GM23338 (cell line): ENCODE measurements at regions not wholly inside any gene's neighbourhood (a gene's known extent, or its start where the extent isn't known, plus 50 kb on each side); places are given as distances from the start of the nearest gene placed in this dataset.

ENCODE experiments used
- ATAC-seq: fragments of 200-7000 bp; cut with Tn5 transposase; 3 replicates; pipeline ENCODE4 v1.9.1; 2020
- DNase-seq: peaks from one replicate; pipeline ENCODE4 v3.0.0-alpha.2; 2015; ENCODE audit warnings: low spot score
- H2AFZ ChIP-seq: fragments of 200-600 bp; sonication (generic); 2 replicates; pipeline ENCODE4 v1.8.0; 2016; ENCODE audit warnings: antibody characterized with exemption, mild to moderate bottlenecking, moderate library complexity
- H3F3A ChIP-seq: fragments of 200-600 bp; sonication (generic); replicated peaks from 2 replicates; pipeline ENCODE4 v1.8.0; 2017; ENCODE audit warnings: antibody characterized with exemption, mixed run types, low read depth
- H3K27ac ChIP-seq: fragments of 200-600 bp; sonication (generic); 2 replicates; pipeline ENCODE4 v1.6.1; 2016; ENCODE audit warnings: low read depth
- H3K27me3 ChIP-seq: fragments of 200-600 bp; sonication (generic); 2 replicates; pipeline ENCODE4 v1.8.0; 2016; ENCODE audit warnings: mild to moderate bottlenecking, mixed run types, moderate library complexity; ENCODE audit not compliant: insufficient read depth
- H3K36me3 ChIP-seq: fragments of 200-600 bp; sonication (generic); 2 replicates; pipeline ENCODE4 v1.8.0; 2016; ENCODE audit warnings: mild to moderate bottlenecking; ENCODE audit not compliant: insufficient read depth
- H3K4me1 ChIP-seq: fragments of 200-600 bp; sonication (generic); 2 replicates; pipeline ENCODE4 v1.8.0; 2016; ENCODE audit warnings: mild to moderate bottlenecking, moderate library complexity; ENCODE audit not compliant: insufficient read depth
- H3K4me2 ChIP-seq: fragments of 200-600 bp; sonication (generic); 2 replicates; pipeline ENCODE4 v1.7.1; 2017; ENCODE audit warnings: mixed run types
- H3K4me3 ChIP-seq: fragments of 200-600 bp; sonication (generic); 2 replicates; pipeline ENCODE4 v1.6.1; 2016; ENCODE audit warnings: mixed run types
- H3K79me2 ChIP-seq: fragments of 200-600 bp; sonication (generic); replicated peaks from 2 replicates; pipeline ENCODE4 v1.8.0; 2017; ENCODE audit warnings: mild to moderate bottlenecking; ENCODE audit not compliant: insufficient read depth
- H3K9me2 ChIP-seq: fragments of 200-600 bp; sonication (generic); 2 replicates; pipeline ENCODE4 v1.8.0; 2017; ENCODE audit not compliant: insufficient read depth
- H4K20me1 ChIP-seq: fragments of 200-600 bp; sonication (generic); replicated peaks from 2 replicates; pipeline ENCODE4 v1.8.0; 2017; ENCODE audit warnings: mild to moderate bottlenecking; ENCODE audit not compliant: insufficient read depth
- H3K27ac Mint-ChIP-seq: 2 replicates; pipeline ENCODE4 v1.8.0; 2020; ENCODE audit warnings: inconsistent platforms, mild to moderate bottlenecking, moderate library complexity, mixed read lengths
- H3K27me3 Mint-ChIP-seq: 3 replicates; pipeline ENCODE4 v1.8.0; 2022; ENCODE audit warnings: low read depth, mild to moderate bottlenecking, moderate library complexity, mixed read lengths, inconsistent platforms; ENCODE audit not compliant: insufficient read depth, poor library complexity
- H3K36me3 Mint-ChIP-seq: 3 replicates; pipeline ENCODE4 v1.8.0; 2021; ENCODE audit warnings: low read depth, mild to moderate bottlenecking, inconsistent platforms, moderate library complexity, mixed read lengths
- H3K4me1 Mint-ChIP-seq: 3 replicates; pipeline ENCODE4 v1.8.0; 2020; ENCODE audit warnings: mild to moderate bottlenecking, inconsistent platforms, mixed read lengths
- H3K4me3 Mint-ChIP-seq: 3 replicates; pipeline ENCODE4 v1.8.0; 2021; ENCODE audit warnings: moderate library complexity, mild to moderate bottlenecking, inconsistent platforms, mixed read lengths
- H3K9me3 Mint-ChIP-seq: 3 replicates; pipeline ENCODE4 v1.8.0; 2020; ENCODE audit warnings: moderate library complexity, mild to moderate bottlenecking, inconsistent platforms, mixed read lengths
- CREB1 ChIP-seq: fragments of 250-450 bp; sonication (Bioruptor Pico); IDR thresholded peaks from 2 replicates; pipeline ENCODE4 v1.5.0; 2020; ENCODE audit warnings: low read depth, mild to moderate bottlenecking, moderate library complexity
- CTCF ChIP-seq, 2 experiments: fragments of 200-600 bp in 1 of 2; sonication (generic) in 1 of 2; conservative IDR thresholded peaks; 2 replicates each; pipeline versions ENCODE4 v1.5.1 to v1.6.1; 2016 to 2017; ENCODE audit warnings: antibody characterized with exemption in 2 of 2, low read depth in 2 of 2, mild to moderate bottlenecking in 2 of 2, moderate library complexity in 1 of 2
- ETS1 ChIP-seq: IDR thresholded peaks from 2 replicates; pipeline ENCODE4 v1.6.1; 2016; ENCODE audit warnings: antibody characterized with exemption
- EZH2 ChIP-seq: fragments of 200-600 bp; sonication (generic); IDR thresholded peaks from one replicate; pipeline ENCODE4 v1.8.0; 2017; ENCODE audit warnings: antibody characterized with exemption, mild to moderate bottlenecking, low read depth; ENCODE audit not compliant: unreplicated experiment
- EZH2phosphoT487 ChIP-seq: fragments of 200-600 bp; sonication (generic); IDR thresholded peaks from one replicate; pipeline ENCODE4 v1.8.1; 2018; ENCODE audit warnings: antibody characterized with exemption; ENCODE audit not compliant: unreplicated experiment
- JUNB ChIP-seq: IDR thresholded peaks from one replicate; pipeline ENCODE4 v1.6.1; 2016; ENCODE audit warnings: antibody characterized with exemption; ENCODE audit not compliant: unreplicated experiment
- NANOG ChIP-seq: IDR thresholded peaks from 2 replicates; pipeline ENCODE4 v1.6.1; 2016; ENCODE audit warnings: antibody characterized with exemption, borderline replicate concordance
- POLR2AphosphoS5 ChIP-seq: IDR thresholded peaks from 2 replicates; pipeline ENCODE4 v1.6.1; 2016; ENCODE audit warnings: antibody characterized with exemption, low read depth
- REST ChIP-seq: IDR thresholded peaks from one replicate; pipeline ENCODE4 v1.6.1; 2018; ENCODE audit warnings: antibody characterized with exemption; ENCODE audit not compliant: unreplicated experiment
- STAT1 ChIP-seq: IDR thresholded peaks from one replicate; pipeline ENCODE4 v1.6.1; 2016; ENCODE audit warnings: antibody characterized with exemption; ENCODE audit not compliant: unreplicated experiment
- ZNF114 ChIP-seq: fragments of 250-450 bp; sonication (Bioruptor Pico); IDR thresholded peaks from 2 replicates; pipeline ENCODE4 v1.5.0; 2020; ENCODE audit warnings: mild to moderate bottlenecking, moderate library complexity
- ZNF331 ChIP-seq: fragments of 250-450 bp; sonication (Bioruptor Pico); IDR thresholded peaks from 2 replicates; pipeline ENCODE4 v1.5.0; 2020; ENCODE audit warnings: low read depth, mild to moderate bottlenecking, moderate library complexity
- ZNF462 ChIP-seq: fragments of 250-450 bp; sonication (Bioruptor Pico); IDR thresholded peaks from 2 replicates; pipeline ENCODE4 v1.5.0; 2020; ENCODE audit warnings: mild to moderate bottlenecking, moderate library complexity

GRCh38 chr1:56430141-56430839, 149.1 kb downstream of the PLPP3 start:
- H2AFZ ChIP-seq = no peak overlapping the region
- no peaks in the 10 kb centered on the region; the same call in 2 of the 3 replicates for H3K36me3 Mint-ChIP-seq
- H3K36me3 ChIP-seq = no peaks in the 10 kb centered on the region
- peaks cover 16% of the 10 kb centered on the region for H3K27me3 Mint-ChIP-seq
- no peak overlapping the region for H3K27ac Mint-ChIP-seq
- H3K4me1 Mint-ChIP-seq = peaks cover 34% of the 10 kb centered on the region
- no peak for ATAC-seq
- H3K27me3 ChIP-seq = peaks cover 17% of the 10 kb centered on the region
- peaks cover 4% of the 10 kb centered on the region; the same call in 1 of the 2 replicates for H3K4me1 ChIP-seq
- no peak overlapping the region for H3K4me2 ChIP-seq
- no peak for DNase-seq
- no peak overlapping the region for H3K27ac ChIP-seq
- H3K9me3 Mint-ChIP-seq = no peaks in the 10 kb centered on the region
- no peaks in the 10 kb centered on the region for H3K79me2 ChIP-seq
- TF ChIP-seq ZNF114 (CRISPR knock-in tag) (no peak), NANOG (no peak), REST (no peak), CREB1 (no peak), ETS1 (no peak), EZH2 (no peak), STAT1 (no peak), ZNF331 (CRISPR knock-in tag) (no peak), CTCF (conservative IDR thresholded peaks at IDR 0.05; ENCODE audit: low read depth in 2 of 2) (no peak), ZNF462 (CRISPR knock-in tag) (no peak), JUNB (no peak), POLR2AphosphoS5 (no peak), EZH2phosphoT487 (no peak)
- H3K4me3 ChIP-seq = no peak overlapping the region
- no peak overlapping the region for H3K4me3 Mint-ChIP-seq
- H3F3A ChIP-seq = no peaks in the 10 kb centered on the region
- H3K9me2 ChIP-seq = no peaks in the 10 kb centered on the region
- no peaks in the 10 kb centered on the region for H4K20me1 ChIP-seq
